ENCODE measurements at regions not wholly inside any gene's neighbourhood (a gene's known extent, or its start where the extent isn't known, plus 50 kb on each side); places are given as distances from the start of the nearest gene placed in this dataset.

GRCh38 chr10:3532644-3533043, 252.4 kb downstream of the KLF6 start:
- Mint-ChIP-seq H3K9me3 (no peaks in the 10 kb centered on the region), H3K4me1 (ENCODE audit: low read depth) (no peaks in the 10 kb centered on the region), H3K27ac (no peak overlapping the region), H3K36me3 (ENCODE audit: low read depth) (no peaks in the 10 kb centered on the region), H3K4me3 (no peak overlapping the region), H3K27me3 (no peaks in the 10 kb centered on the region)
- no peak for DNase-seq

GRCh38 chr10:3531670-3532069, 253.3 kb downstream of the KLF6 start:
- no peaks in the 10 kb centered on the region for H3K36me3 Mint-ChIP-seq (ENCODE audit: low read depth)
- no peaks in the 10 kb centered on the region for H3K9me3 Mint-ChIP-seq
- H3K4me3 Mint-ChIP-seq, result no peak overlapping the region
- DNase-seq, result no peak
- no peak overlapping the region for H3K27ac Mint-ChIP-seq
- H3K27me3 Mint-ChIP-seq, result no peaks in the 10 kb centered on the region
- no peaks in the 10 kb centered on the region for H3K4me1 Mint-ChIP-seq (ENCODE audit: low read depth)

- no peak overlapping the region for H3K4me3 Mint-ChIP-seq
- no peaks in the 10 kb centered on the region for H3K9me3 Mint-ChIP-seq
- no peak for DNase-seq
- no peaks in the 10 kb centered on the region for H3K27me3 Mint-ChIP-seq
- no peak overlapping the region for H3K27ac Mint-ChIP-seq
- H3K4me1 Mint-ChIP-seq (ENCODE audit: low read depth), result no peaks in the 10 kb centered on the region
- no peaks in the 10 kb centered on the region for H3K36me3 Mint-ChIP-seq (ENCODE audit: low read depth)
Measured at GRCh38 chr10:3530783-3531645, 254.0 kb downstream of the KLF6 start.

GRCh38 chr10:3530346-3530745, 254.7 kb downstream of the KLF6 start:
- no peaks in the 10 kb centered on the region for H3K36me3 Mint-ChIP-seq (ENCODE audit: low read depth)
- H3K4me3 Mint-ChIP-seq, result no peak overlapping the region
- H3K27ac Mint-ChIP-seq, result no peak overlapping the region
- H3K27me3 Mint-ChIP-seq, result no peaks in the 10 kb centered on the region
- no peaks in the 10 kb centered on the region for H3K9me3 Mint-ChIP-seq
- DNase-seq, result no peak
- H3K4me1 Mint-ChIP-seq (ENCODE audit: low read depth), result no peaks in the 10 kb centered on the region

DNA sequence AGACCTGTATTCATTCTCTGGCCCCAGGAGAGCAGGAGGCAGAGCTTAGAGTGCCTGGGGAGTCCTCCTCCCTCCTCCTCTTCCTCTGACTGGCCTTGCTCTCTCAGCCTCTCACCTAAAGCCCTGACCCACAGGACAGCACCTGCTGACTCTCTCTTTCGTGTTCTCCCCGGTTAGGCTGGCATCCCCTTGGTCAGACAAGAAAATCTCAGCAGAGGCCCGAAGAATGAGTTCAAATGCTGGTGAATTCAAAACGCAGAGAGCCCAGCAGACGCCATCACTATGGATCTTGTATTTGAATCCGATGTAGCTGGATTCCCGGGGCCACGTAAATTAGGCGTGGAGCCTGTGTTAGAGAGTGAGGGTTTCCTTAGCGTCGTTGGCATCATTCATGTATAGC, 255.3 kb downstream of the KLF6 start:
- DNase-seq, result no peak
- no peaks in the 10 kb centered on the region for H3K36me3 Mint-ChIP-seq (ENCODE audit: low read depth)
- H3K27ac Mint-ChIP-seq, result no peak overlapping the region
- no peak overlapping the region for H3K4me3 Mint-ChIP-seq
- H3K9me3 Mint-ChIP-seq, result no peaks in the 10 kb centered on the region
- no peaks in the 10 kb centered on the region for H3K27me3 Mint-ChIP-seq
- no peaks in the 10 kb centered on the region for H3K4me1 Mint-ChIP-seq (ENCODE audit: low read depth)

- no peak for DNase-seq
- Mint-ChIP-seq H3K27ac (no peak overlapping the region), H3K9me3 (no peaks in the 10 kb centered on the region), H3K4me1 (ENCODE audit: low read depth) (no peaks in the 10 kb centered on the region), H3K27me3 (no peaks in the 10 kb centered on the region), H3K4me3 (no peak overlapping the region), H3K36me3 (ENCODE audit: low read depth) (no peaks in the 10 kb centered on the region)
Measured at GRCh38 chr10:3528823-3529403, 256.1 kb downstream of the KLF6 start.

DNA sequence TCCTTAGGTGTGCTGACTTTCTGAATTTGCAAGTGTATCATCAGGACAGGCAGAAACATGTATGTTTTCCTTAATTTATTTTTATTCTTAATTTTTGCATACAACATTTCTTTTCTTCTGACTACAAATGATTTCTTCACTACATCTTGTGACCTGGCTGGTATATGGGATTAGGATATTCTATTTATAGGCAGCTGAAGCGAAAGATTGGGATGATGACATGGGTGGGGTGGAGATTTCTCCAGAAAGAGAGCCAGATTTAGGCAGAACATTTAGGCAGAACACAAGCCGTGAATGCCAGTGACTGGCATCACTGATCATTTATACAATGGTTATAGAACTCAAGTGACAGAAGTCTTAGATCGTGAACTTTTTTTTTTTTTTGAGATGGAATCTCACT, 256.7 kb downstream of the KLF6 start:
- no peak for DNase-seq
- Mint-ChIP-seq H3K36me3 (ENCODE audit: low read depth) (no peaks in the 10 kb centered on the region), H3K27me3 (no peaks in the 10 kb centered on the region), H3K4me3 (no peak overlapping the region), H3K9me3 (no peaks in the 10 kb centered on the region), H3K27ac (no peak overlapping the region), H3K4me1 (ENCODE audit: low read depth) (no peaks in the 10 kb centered on the region)

DNA sequence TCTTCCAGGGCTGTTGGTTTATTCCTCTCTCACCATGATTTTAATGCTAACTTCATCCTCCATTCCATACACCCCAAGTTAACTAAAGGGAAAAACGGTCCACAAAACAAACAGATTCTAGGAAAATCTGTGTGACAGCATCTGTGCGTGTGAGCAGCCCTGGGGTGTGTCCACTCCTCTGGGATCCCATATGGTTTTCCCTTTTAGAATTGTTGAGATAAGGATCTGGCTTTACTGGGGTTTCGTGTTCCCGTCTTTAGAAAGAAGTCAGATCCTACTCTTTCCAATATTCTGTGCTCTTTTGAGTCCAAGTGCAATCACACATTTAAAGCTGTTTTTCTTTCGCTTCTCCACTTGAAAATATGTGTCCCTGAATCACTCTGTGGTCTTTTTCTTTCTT, 257.1 kb downstream of the KLF6 start:
- Mint-ChIP-seq H3K4me1 (ENCODE audit: low read depth) (no peaks in the 10 kb centered on the region), H3K9me3 (no peaks in the 10 kb centered on the region), H3K27me3 (no peaks in the 10 kb centered on the region), H3K27ac (no peak overlapping the region), H3K4me3 (no peak overlapping the region), H3K36me3 (ENCODE audit: low read depth) (no peaks in the 10 kb centered on the region)
- DNase-seq, result no peak

GRCh38 chr10:3526727-3527501, 258.1 kb downstream of the KLF6 start:
- no peak overlapping the region for H3K4me3 Mint-ChIP-seq
- no peaks in the 10 kb centered on the region for H3K4me1 Mint-ChIP-seq (ENCODE audit: low read depth)
- H3K9me3 Mint-ChIP-seq, result no peaks in the 10 kb centered on the region
- DNase-seq, result no peak
- H3K36me3 Mint-ChIP-seq (ENCODE audit: low read depth), result no peaks in the 10 kb centered on the region
- H3K27ac Mint-ChIP-seq, result no peak overlapping the region
- H3K27me3 Mint-ChIP-seq, result no peaks in the 10 kb centered on the region

DNA sequence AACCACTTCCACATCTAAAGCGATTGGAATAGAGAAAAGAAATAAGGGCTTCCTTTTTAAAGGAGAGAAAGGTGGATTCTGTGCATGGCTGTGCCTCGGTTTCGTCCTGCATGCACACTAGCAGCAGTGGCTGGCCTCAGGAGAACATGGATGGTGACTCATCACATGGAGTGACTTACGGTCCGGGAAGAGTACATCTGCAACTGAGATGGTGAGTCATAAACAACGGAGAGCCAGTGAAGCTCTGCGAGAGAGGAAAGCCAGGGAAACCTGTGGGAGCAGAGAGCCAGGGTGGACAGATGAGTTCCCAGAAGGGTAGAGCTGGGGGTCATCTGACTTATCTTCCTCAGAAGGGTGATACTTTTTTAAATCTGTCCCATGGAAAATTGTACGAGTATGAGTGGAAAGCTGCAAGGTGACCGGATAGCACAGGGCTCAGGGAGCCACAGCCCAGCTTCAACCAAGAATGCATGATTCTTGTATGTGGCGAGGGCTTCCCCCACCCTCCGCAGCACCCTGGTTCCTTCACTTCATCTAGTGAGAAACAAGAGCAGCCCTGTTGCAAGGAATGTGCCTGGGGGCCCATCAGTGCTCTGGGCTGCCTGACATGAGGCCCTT, 259.1 kb downstream of the KLF6 start:
- Mint-ChIP-seq H3K36me3 (ENCODE audit: low read depth) (no peaks in the 10 kb centered on the region), H3K27me3 (peaks cover under 1% of the 10 kb centered on the region), H3K4me3 (no peak overlapping the region), H3K27ac (no peak overlapping the region), H3K4me1 (ENCODE audit: low read depth) (no peaks in the 10 kb centered on the region), H3K9me3 (no peaks in the 10 kb centered on the region)
- DNase-seq, result no peak

DNA sequence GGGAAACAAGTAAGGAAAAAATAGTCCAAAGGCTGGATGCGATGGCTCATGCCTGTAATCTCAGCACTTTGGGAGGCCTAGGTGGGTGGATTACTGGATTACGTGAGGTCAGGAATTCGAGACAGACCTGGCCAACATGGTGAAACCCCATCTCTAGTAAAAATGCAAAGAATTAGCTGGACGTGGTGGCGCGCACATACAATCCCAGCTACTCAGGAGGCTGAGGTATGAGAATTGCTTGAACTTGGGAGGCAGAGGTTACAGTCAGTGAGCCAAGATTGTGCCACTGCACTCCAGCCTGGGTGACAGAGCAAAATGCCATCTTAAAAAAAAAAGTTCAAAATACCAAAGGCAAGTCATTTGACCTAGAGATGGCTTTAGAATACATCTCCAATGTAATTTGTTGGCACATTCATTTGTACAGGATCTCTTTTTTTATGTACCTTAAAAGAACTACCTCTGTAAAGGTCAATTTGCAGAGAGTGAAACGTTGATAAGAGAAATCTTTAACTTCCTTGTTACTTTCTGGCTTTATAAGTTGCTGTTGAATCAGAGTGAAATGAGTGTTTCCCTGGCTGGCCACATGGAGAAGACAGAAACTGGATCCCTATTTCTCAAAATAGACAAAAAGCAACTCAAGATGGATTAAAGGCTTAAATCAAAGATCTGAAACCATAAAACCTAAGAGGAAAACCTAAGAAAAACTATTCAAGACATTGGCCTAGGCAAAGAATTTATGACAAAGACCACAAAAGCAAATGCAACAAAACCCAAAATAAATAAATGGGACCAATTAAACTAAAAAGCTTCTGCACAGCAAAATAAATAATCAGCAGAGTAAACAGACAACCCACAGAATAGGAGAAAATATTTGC, 260.7 kb downstream of the KLF6 start:
- Mint-ChIP-seq H3K27ac (no peak overlapping the region), H3K9me3 (no peaks in the 10 kb centered on the region), H3K27me3 (peaks cover 3% of the 10 kb centered on the region), H3K4me1 (ENCODE audit: low read depth) (no peaks in the 10 kb centered on the region), H3K4me3 (no peak overlapping the region), H3K36me3 (ENCODE audit: low read depth) (no peaks in the 10 kb centered on the region)
- DNase-seq, result no peak

DNA sequence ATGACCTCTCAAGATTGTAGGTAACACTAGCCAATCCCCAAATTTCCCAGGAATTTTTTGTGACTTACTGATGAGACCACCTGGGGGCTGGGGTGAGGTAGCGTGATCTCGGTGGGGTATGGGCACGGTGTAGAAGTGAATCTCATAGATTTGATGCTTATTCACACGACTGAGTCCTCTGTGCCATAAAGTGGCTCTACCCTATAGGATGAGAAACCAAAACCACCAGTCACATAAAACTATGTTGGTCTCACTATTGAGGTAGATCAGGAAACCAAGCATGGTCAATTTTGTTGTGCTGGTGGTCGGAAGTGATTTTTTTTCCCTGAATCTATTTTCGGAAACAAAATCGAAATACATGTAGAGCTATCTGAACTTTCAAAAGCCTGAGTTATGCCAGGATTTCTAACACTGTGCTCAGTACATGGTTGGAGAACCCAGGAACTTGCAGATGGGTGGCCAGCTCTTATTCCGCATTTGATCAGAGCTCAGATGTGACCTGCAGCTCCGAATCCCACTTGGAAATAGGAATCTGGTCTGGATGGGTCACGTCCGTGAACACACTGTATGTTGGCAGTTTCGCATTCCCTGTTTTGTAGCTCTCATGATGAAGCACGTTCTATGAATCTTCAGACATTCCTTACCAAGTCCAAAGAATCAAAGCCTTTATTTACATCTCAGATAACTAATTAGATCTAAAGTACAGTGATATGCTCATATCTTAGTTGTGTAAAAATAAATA, 261.5 kb downstream of the KLF6 start:
- no peak overlapping the region for H3K27ac Mint-ChIP-seq
- H3K36me3 Mint-ChIP-seq (ENCODE audit: low read depth), result no peaks in the 10 kb centered on the region
- peaks cover 3% of the 10 kb centered on the region for H3K27me3 Mint-ChIP-seq
- H3K9me3 Mint-ChIP-seq, result no peaks in the 10 kb centered on the region
- H3K4me1 Mint-ChIP-seq (ENCODE audit: low read depth), result no peaks in the 10 kb centered on the region
- DNase-seq, result no peak
- H3K4me3 Mint-ChIP-seq, result no peak overlapping the region

GRCh38 chr10:3516923-3517255, 268.1 kb downstream of the KLF6 start:
- DNase-seq, result no peak
- Mint-ChIP-seq H3K4me1 (ENCODE audit: low read depth) (peaks cover 7% of the 10 kb centered on the region), H3K36me3 (ENCODE audit: low read depth) (no peaks in the 10 kb centered on the region), H3K9me3 (no peaks in the 10 kb centered on the region), H3K27me3 (peaks cover 11% of the 10 kb centered on the region), H3K4me3 (no peak overlapping the region), H3K27ac (no peak overlapping the region)

Data from activated T-cell treated with anti-CD3 and anti-CD28 coated beads, Interleukin-2, amount 50 U/mL, for 24 hours (primary cell).